H1 (cell line): ENCODE measurements at regions not wholly inside any gene's neighbourhood (a gene's known extent, or its start where the extent isn't known, plus 50 kb on each side); places are given as distances from the start of the nearest gene placed in this dataset.

ENCODE experiments used
- CTCF ChIA-PET: fragments of 300-600 bp; sonication (Branson Sonifier 250); formaldehyde crosslinking; loops from one replicate; lab custom pipeline; 2021; ENCODE audit not compliant: partially characterized antibody; lab: Charles Lee
- POLR2A ChIA-PET: fragments of 300-600 bp; sonication (Branson Sonifier 250); formaldehyde crosslinking; loops from one replicate; lab custom pipeline; 2021; ENCODE audit warnings: inconsistent platforms; ENCODE audit not compliant: partially characterized antibody; lab: Charles Lee
- DNase-seq, 2 experiments: peaks; one replicate each; pipeline versions ENCODE4 v3.0.0 to v3.0.0-alpha.2; 2010 to 2022; ENCODE audit warnings: low spot score in 2 of 2, low read depth in 1 of 2, mixed read lengths in 1 of 2
- FAIRE-seq: peaks from 2 replicates; lab custom pipeline; 2011; peaks lifted over from hg19 to GRCh38; lab: Jason Lieb, UNC
- H2AFZ ChIP-seq: 2 replicates; pipeline ENCODE4 v1.8.1; 2012; ENCODE audit warnings: low read length, inconsistent platforms
- H2AK5ac ChIP-seq: 2 replicates; pipeline ENCODE4 v1.6.1; 2013; ENCODE audit warnings: low read depth, low read length
- H2BK120ac ChIP-seq: replicated peaks from 2 replicates; pipeline ENCODE3; 2013; ENCODE audit warnings: low read depth, low read length, inconsistent platforms
- H2BK12ac ChIP-seq: 2 replicates; pipeline ENCODE4 v1.6.1; 2013; ENCODE audit warnings: low read depth, low read length
- H2BK15ac ChIP-seq: 2 replicates; pipeline ENCODE4 v1.6.1; 2013; ENCODE audit warnings: low read length
- H2BK20ac ChIP-seq: 2 replicates; pipeline ENCODE4 v1.6.1; 2013; ENCODE audit warnings: low read length
- H2BK5ac ChIP-seq: 2 replicates; pipeline ENCODE4 v1.6.1; 2013; ENCODE audit warnings: low read depth, low read length
- H3K14ac ChIP-seq: 2 replicates; pipeline ENCODE4 v1.6.1; 2013; ENCODE audit warnings: inconsistent platforms; ENCODE audit not compliant: insufficient read length
- H3K18ac ChIP-seq: 2 replicates; pipeline ENCODE4 v1.6.1; 2013; ENCODE audit warnings: low read length; ENCODE audit errors: extremely low read depth
- H3K23ac ChIP-seq: 2 replicates; pipeline ENCODE4 v1.6.1; 2013; ENCODE audit warnings: inconsistent platforms; ENCODE audit not compliant: insufficient read length
- H3K23me2 ChIP-seq: 2 replicates; pipeline ENCODE4 v1.6.1; 2013; ENCODE audit warnings: low read depth, low read length
- H3K27ac ChIP-seq: 2 replicates; pipeline ENCODE4 v1.6.1; 2011; ENCODE audit warnings: low read depth, low read length, inconsistent platforms
- H3K27me3 ChIP-seq, 4 experiments: replicated peaks in 1 of 4; 1 replicate in 1 of 4; 2 replicates in 3 of 4; pipeline versions ENCODE4 v1.6.1 to v1.8.1; 2011 to 2013; ENCODE audit warnings: low read length in 3 of 4, mild to moderate bottlenecking in 3 of 4, inconsistent platforms in 2 of 4, mixed read lengths in 2 of 4, moderate library complexity in 1 of 4; ENCODE audit not compliant: control insufficient read depth in 3 of 4, insufficient read depth in 3 of 4; ENCODE audit errors: extremely low read depth in 1 of 4
- H3K36me3 ChIP-seq, 4 experiments: 2 replicates each; pipeline versions ENCODE4 v1.6.1 to v1.8.1; 2011 to 2013; ENCODE audit warnings: mild to moderate bottlenecking in 4 of 4, low read length in 3 of 4, moderate library complexity in 2 of 4, control low read depth in 1 of 4, inconsistent platforms in 1 of 4; ENCODE audit not compliant: insufficient read depth in 4 of 4, control insufficient read depth in 2 of 4
- H3K4ac ChIP-seq: replicated peaks from 2 replicates; pipeline ENCODE3; 2013; ENCODE audit warnings: low read length, low read depth, mixed read lengths, inconsistent platforms; ENCODE audit not compliant: insufficient read length
- H3K4me1 ChIP-seq, 4 experiments: replicated peaks in 1 of 4; 1 replicate in 1 of 4; 2 replicates in 3 of 4; pipeline versions ENCODE4 v1.6.1 to v1.8.1; 2011 to 2013; ENCODE audit warnings: low read length in 3 of 4, inconsistent platforms in 2 of 4, mixed read lengths in 1 of 4; ENCODE audit not compliant: insufficient read depth in 4 of 4, control insufficient read depth in 3 of 4
- H3K4me2 ChIP-seq, 2 experiments: 2 replicates each; pipeline versions ENCODE4 v1.6.1 to v1.8.1; 2011 to 2013; ENCODE audit warnings: low read depth in 2 of 2, low read length in 2 of 2, control low read depth in 1 of 2, inconsistent platforms in 1 of 2, mild to moderate bottlenecking in 1 of 2; ENCODE audit not compliant: insufficient read depth in 1 of 2
- H3K4me3 ChIP-seq, 4 experiments: fragments of 200-600, 300-600 bp in 1 of 4; sonication (generic), shearing (Covaris generic), sonication (Bioruptor Twin) in 1 of 4; 2 replicates each; pipeline versions ENCODE4 v1.5.1 to v1.8.1; 2011 to 2016; ENCODE audit warnings: low read length in 4 of 4, low read depth in 3 of 4, control low read depth in 2 of 4, inconsistent platforms in 2 of 4, mild to moderate bottlenecking in 2 of 4, mixed read lengths in 1 of 4, moderate library complexity in 1 of 4; ENCODE audit not compliant: insufficient read depth in 2 of 4; ENCODE audit errors: extremely low read depth in 1 of 4
- H3K56ac ChIP-seq: replicated peaks from 2 replicates; pipeline ENCODE3; 2013; ENCODE audit warnings: low read depth, mild to moderate bottlenecking, mixed read lengths, low read length, inconsistent platforms; ENCODE audit not compliant: insufficient read length
- H3K79me1 ChIP-seq: 2 replicates; pipeline ENCODE4 v1.6.1; 2013; ENCODE audit warnings: low read depth, low read length, control low read depth
- H3K79me2 ChIP-seq, 2 experiments: 2 replicates each; pipeline versions ENCODE4 v1.6.1 to v1.8.1; 2012 to 2013; ENCODE audit warnings: low read length in 2 of 2, mild to moderate bottlenecking in 2 of 2, inconsistent platforms in 1 of 2; ENCODE audit not compliant: insufficient read depth in 2 of 2, control insufficient read depth in 1 of 2
- H3K9ac ChIP-seq, 4 experiments: replicated peaks in 1 of 4; 1 replicate in 1 of 4; 2 replicates in 3 of 4; pipeline versions ENCODE4 v1.6.1 to v1.8.1; 2011 to 2013; ENCODE audit warnings: low read depth in 3 of 4, low read length in 3 of 4, control low read depth in 2 of 4, mild to moderate bottlenecking in 2 of 4, moderate library complexity in 2 of 4, inconsistent platforms in 1 of 4; ENCODE audit errors: extremely low read depth in 1 of 4
- H3K9me3 ChIP-seq, 2 experiments: 2 replicates each; pipeline versions ENCODE4 v1.6.1 to v1.8.1; 2012 to 2013; ENCODE audit warnings: mild to moderate bottlenecking in 2 of 2, moderate library complexity in 2 of 2, control low read depth in 1 of 2, inconsistent platforms in 1 of 2, low read depth in 1 of 2, low read length in 1 of 2, mixed read lengths in 1 of 2; ENCODE audit not compliant: insufficient read depth in 2 of 2
- H4K20me1 ChIP-seq, 2 experiments: replicated peaks in 1 of 2; 2 replicates each; pipeline versions ENCODE3 to v1.8.1; 2011 to 2013; ENCODE audit warnings: inconsistent platforms in 2 of 2, low read length in 2 of 2, mild to moderate bottlenecking in 1 of 2; ENCODE audit not compliant: insufficient read depth in 2 of 2, control insufficient read depth in 1 of 2
- H4K5ac ChIP-seq: 2 replicates; pipeline ENCODE4 v1.6.1; 2013; ENCODE audit warnings: low read length, low read depth, mixed read lengths, inconsistent platforms; ENCODE audit not compliant: insufficient read length
- H4K8ac ChIP-seq: 2 replicates; pipeline ENCODE4 v1.8.0; 2013; ENCODE audit warnings: mild to moderate bottlenecking, moderate library complexity, low read length, inconsistent platforms; ENCODE audit not compliant: insufficient read depth; ENCODE audit errors: extremely low read depth
- H4K91ac ChIP-seq: replicated peaks from 2 replicates; pipeline ENCODE3; 2013; ENCODE audit warnings: low read length, mixed read lengths, inconsistent platforms; ENCODE audit not compliant: insufficient read length
- POLR2A ChIP-seq, 2 experiments: IDR thresholded peaks; 1 replicate in 1 of 2; 2 replicates in 1 of 2; pipeline ENCODE4 v1.6.1; 2011; ENCODE audit warnings: low read depth in 2 of 2, low read length in 2 of 2, mild to moderate bottlenecking in 2 of 2; ENCODE audit errors: control extremely low read depth in 1 of 2
- RAD21 ChIP-seq, 2 experiments: IDR thresholded peaks in 1 of 2; conservative IDR thresholded peaks in 1 of 2; 2 replicates each; pipeline ENCODE4 v1.6.1; 2011; ENCODE audit warnings: low read depth in 2 of 2, low read length in 2 of 2, improper control_type of control experiment in 1 of 2, inconsistent platforms in 1 of 2, mild to moderate bottlenecking in 1 of 2, moderate library complexity in 1 of 2
- YY1 ChIP-seq: IDR thresholded peaks from 2 replicates; pipeline ENCODE4 v1.6.1; 2011; ENCODE audit warnings: low read depth, mild to moderate bottlenecking, low read length
- WGBS, 2 experiments: shearing (Covaris generic) in 1 of 2; methylation state at CpG; one replicate each; pipeline versions ENCODE4 v1.1.6 to v1.1.7; 2013 to 2015; ENCODE audit warnings: low lambda C conversion rate in 2 of 2, mixed read lengths in 2 of 2, inconsistent platforms in 1 of 2, low coverage in 1 of 2, missing lambda C conversion rate in 1 of 2; ENCODE audit not compliant: insufficient replicate concordance in 2 of 2, insufficient coverage in 1 of 2, insufficient read length in 1 of 2; ENCODE audit errors: extremely low coverage in 1 of 2, missing lambda C conversion rate in 1 of 2; 5-methylcytosine and 5-hydroxymethylcytosine counted together
- TF ChIP-seq, protein P1 (sequence below), 3 experiments: IDR thresholded peaks; 1 replicate in 2 of 3; 2 replicates in 1 of 3; pipeline versions ENCODE4 v1.5.1 to v1.6.1; 2011; ENCODE audit warnings: low read length in 3 of 3, mild to moderate bottlenecking in 3 of 3, inconsistent platforms in 2 of 3, low read depth in 1 of 3, moderate library complexity in 1 of 3; ENCODE audit not compliant: insufficient read depth in 1 of 3; ENCODE audit errors: control extremely low read depth in 1 of 3
- TF ChIP-seq, protein P2 (sequence below): IDR thresholded peaks from 2 replicates; pipeline ENCODE4 v1.6.1; 2011; ENCODE audit warnings: low read length, improper control_type of control experiment

DNA sequence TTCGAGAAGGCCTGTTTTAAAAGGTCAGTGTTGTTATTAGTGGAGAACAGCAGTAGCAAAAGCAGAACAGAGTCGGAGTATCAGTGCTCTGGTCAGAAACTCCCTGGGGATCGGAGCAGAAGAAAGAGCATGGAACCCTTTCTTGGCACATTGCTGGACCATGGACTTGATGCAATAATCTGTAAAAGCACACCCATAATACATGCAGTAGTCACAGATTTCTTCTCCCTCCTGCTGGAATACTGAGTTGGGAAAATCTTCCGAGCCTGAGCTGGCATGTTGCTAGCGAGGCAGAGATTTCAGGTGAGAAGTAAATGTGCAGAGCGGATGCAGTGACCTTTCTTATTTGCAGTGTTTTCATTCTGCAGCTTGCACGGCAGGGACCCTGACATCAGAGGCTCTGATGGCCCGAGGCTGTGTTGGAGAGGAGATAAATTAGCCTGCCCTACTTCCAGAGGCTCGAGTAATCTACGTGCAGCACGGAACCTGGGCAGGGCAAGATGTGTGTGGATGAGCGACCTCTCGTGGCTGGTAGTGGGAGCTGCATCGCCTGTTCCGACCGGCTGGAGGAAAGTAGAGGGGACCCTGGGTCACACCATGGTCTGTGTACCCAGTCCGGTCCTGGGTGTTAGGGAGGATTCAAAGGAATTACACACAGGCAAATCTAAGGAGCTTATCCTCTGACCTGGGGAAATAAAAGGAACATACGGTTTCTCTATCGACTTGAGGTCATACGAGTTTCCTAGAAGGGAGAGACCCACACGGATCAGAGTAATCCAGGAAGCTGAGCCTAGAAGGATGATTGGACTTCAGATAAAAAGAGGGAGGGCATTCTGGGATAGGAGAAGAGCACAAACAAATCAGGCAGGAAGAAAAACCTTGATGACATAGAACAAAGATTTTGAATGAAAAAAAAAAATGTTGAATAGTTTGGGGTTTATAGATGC, 137.0 kb upstream of the STMND1 start:
- H3K14ac ChIP-seq: no peak overlapping the region
- no peak overlapping the region for H3K23ac ChIP-seq
- POLR2A ChIA-PET: interaction anchor here (0.7 kb wide), 1 partner anchor 17 kb away, joined by 3 read pairs; no protein-coding TSS in a partner anchor
- H4K20me1 ChIP-seq: no peaks in the 10 kb centered on the region
- H3K36me3 ChIP-seq: no peaks in the 10 kb centered on the region
- no peak overlapping the region for H3K9ac ChIP-seq
- H3K4me3 ChIP-seq: no peak overlapping the region
- H3K4me2 ChIP-seq: peak overlapping the region in 1 of 2 experiments; percentile 5; a peak in 2 of 4 replicates
- H2BK20ac ChIP-seq: no peak overlapping the region
- WGBS, 2 experiments: 42% methylated on average over 17 of the region's 21 CpGs; no CpG with 5 or more reads in 1 of the 2 experiments
- no peaks in the 10 kb centered on the region; the same call in 1 of the 2 replicates for H3K23me2 ChIP-seq
- H4K91ac ChIP-seq: no peak overlapping the region
- no peak overlapping the region for H3K27ac ChIP-seq
- no peak for FAIRE-seq
- H2AK5ac ChIP-seq: no peak overlapping the region
- H3K27me3 ChIP-seq: no peaks in the 10 kb centered on the region
- no peaks in the 10 kb centered on the region; a peak in 1 of 7 replicates for H3K4me1 ChIP-seq
- no peak overlapping the region for H4K5ac ChIP-seq
- H2BK120ac ChIP-seq: no peak overlapping the region
- H3K9me3 ChIP-seq: no peaks in the 10 kb centered on the region
- no peak overlapping the region for H3K18ac ChIP-seq
- H2BK12ac ChIP-seq: no peak overlapping the region
- H3K56ac ChIP-seq: no peak overlapping the region
- no peak overlapping the region for H4K8ac ChIP-seq
- no peak overlapping the region for H3K4ac ChIP-seq
- CTCF ChIA-PET: interaction anchor here (0.6 to 3.0 kb wide), 40 partner anchors 8 to 1739 kb away, joined by 3 to 10 read pairs (median 4); no protein-coding TSS in a partner anchor
- no peak overlapping the region for H2BK5ac ChIP-seq
- H3K79me1 ChIP-seq: no peaks in the 10 kb centered on the region
- peak overlapping the region; percentile 93 for H2AFZ ChIP-seq
- peak; percentile 93 for TF ChIP-seq RAD21 (IDR thresholded peaks at IDR 0.05 in 1 of 2, conservative IDR thresholded peaks at IDR 0.05 in 1 of 2; ENCODE audit: low read depth in 2 of 2, low read length in 2 of 2)
- TF ChIP-seq, protein P1, sequence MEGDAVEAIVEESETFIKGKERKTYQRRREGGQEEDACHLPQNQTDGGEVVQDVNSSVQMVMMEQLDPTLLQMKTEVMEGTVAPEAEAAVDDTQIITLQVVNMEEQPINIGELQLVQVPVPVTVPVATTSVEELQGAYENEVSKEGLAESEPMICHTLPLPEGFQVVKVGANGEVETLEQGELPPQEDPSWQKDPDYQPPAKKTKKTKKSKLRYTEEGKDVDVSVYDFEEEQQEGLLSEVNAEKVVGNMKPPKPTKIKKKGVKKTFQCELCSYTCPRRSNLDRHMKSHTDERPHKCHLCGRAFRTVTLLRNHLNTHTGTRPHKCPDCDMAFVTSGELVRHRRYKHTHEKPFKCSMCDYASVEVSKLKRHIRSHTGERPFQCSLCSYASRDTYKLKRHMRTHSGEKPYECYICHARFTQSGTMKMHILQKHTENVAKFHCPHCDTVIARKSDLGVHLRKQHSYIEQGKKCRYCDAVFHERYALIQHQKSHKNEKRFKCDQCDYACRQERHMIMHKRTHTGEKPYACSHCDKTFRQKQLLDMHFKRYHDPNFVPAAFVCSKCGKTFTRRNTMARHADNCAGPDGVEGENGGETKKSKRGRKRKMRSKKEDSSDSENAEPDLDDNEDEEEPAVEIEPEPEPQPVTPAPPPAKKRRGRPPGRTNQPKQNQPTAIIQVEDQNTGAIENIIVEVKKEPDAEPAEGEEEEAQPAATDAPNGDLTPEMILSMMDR (IDR thresholded peaks at IDR 0.05; ENCODE audit: control extremely low read depth in 1 of 3, insufficient read depth in 1 of 3, low read depth in 1 of 3, low read length in 3 of 3): peak; percentile 86 to 99 (median 95)
- peak; percentile 47; the same call in 1 of the 2 replicates for TF ChIP-seq YY1
- TF ChIP-seq POLR2A (IDR thresholded peaks at IDR 0.05; ENCODE audit: control extremely low read depth in 1 of 2, low read depth in 2 of 2, low read length in 2 of 2): no peak
- TF ChIP-seq, protein P2, sequence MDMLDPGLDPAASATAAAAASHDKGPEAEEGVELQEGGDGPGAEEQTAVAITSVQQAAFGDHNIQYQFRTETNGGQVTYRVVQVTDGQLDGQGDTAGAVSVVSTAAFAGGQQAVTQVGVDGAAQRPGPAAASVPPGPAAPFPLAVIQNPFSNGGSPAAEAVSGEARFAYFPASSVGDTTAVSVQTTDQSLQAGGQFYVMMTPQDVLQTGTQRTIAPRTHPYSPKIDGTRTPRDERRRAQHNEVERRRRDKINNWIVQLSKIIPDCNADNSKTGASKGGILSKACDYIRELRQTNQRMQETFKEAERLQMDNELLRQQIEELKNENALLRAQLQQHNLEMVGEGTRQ: no peak
- peak; percentile 71 to 87 for DNase-seq
- no peaks in the 10 kb centered on the region for H3K79me2 ChIP-seq
- H2BK15ac ChIP-seq: no peak overlapping the region
